Left colon (tissue), 2 donors: ENCODE measurements at regions not wholly inside any gene's neighbourhood (a gene's known extent, or its start where the extent isn't known, plus 50 kb on each side); places are given as distances from the start of the nearest gene placed in this dataset.
A peak's percentile ranks its signal among the peaks of the same experiment; 100 is the strongest.

Experiments used
- ATAC-seq: fragments of 200-7000 bp; cut with Tn5 transposase; one replicate; pipeline ENCODE4 v1.9.1; 2020; ENCODE audit warnings: mild to moderate bottlenecking, moderate library complexity
- DNase-seq, 2 donors: peaks; one replicate each; pipeline ENCODE4 v3.0.0-alpha.2; 2020
- intact Hi-C, 2 donors: fragments of 100-400 bp; cut with DNase I in 1 of 2; cut with micrococcal nuclease in 1 of 2; formaldehyde crosslinking; loops; one replicate each; pipeline versions ENCODE4 v1.11.2 to v1.14.0; 2022; cut with DNase I, micrococcal nuclease
- donor health status: DM: no; HTN: no; CAD: no.
- donor health status: DM: yes; HTN: yes; CAD: no.

DNA sequence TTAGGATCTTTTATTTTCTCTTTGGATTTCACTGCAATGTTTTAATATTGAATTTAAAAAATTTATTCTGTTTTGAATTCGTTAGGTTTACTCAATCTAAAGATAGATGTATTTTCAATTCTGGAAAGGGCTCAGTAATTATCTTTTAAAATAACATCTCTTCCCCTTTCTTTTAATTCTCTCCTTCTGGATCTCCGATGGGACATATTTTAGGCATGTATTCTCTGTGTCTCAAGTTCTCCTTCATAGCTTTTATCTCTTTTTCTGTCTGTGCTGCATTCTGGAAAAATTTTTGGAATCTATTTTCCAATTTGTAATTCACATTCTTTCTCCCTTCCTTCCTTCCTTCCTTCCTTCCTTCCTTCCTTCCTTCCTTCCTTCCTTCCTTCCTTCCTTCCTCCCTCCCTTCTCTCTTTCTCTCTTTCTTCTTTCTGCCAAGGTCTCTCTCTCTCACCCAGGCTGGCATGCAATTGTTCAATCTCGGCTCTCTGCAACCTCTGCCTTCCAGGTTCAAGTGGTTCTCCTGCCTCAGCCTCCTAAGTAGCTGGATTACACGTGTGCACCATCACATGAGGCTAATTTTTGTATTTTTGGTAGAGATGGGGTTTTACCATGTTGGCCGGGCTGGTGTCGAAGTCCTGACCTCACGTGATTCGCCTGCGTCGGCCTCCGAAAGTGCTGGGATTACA is 98.5 kb upstream of the CTTNBP2 start:
- DNase-seq (no peak), ATAC-seq (no peak)
- intact Hi-C loops = no loop called here

DNA sequence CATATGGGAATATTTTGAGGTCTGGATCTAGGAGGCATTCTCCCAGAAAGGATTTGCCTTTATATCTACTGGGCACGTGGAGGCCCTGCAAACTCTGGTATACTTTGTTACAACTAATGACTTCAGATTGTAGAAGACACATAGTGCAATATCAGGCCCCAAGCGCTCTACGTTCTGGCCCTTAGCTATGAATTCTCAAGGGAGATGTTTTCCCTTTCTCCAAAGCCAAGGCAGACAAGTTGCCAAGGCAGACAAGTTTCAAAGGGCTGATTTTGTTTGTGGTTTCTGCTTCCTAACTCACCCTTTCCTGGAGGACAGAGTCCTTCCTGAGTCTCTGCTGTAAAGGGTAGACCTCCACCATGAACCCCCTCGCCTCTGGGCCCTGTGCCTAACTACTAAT is 99.4 kb upstream of the CTTNBP2 start:
- no peak for ATAC-seq
- intact Hi-C loops = no loop called here
- no peak for DNase-seq

DNA sequence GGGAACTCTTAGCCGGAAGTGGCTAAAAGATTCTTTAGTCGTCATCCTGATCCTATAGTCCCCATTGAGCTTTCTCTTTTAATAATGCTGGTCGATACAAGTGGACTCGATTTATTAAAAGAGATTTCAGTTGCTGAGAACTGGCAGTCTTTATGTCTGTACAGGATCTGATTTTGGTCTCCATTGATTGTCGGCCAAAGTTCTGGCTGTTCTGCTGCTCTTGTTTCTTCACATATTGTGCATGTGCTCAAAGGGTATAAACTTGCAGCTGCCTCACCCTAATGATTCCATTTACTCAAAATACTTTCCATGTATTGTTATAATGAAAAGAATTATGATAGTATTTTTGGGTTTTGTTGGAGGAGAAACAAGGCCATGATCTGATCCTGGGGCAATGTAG is 100.7 kb upstream of the CTTNBP2 start:
- no peak for ATAC-seq
- no peak for DNase-seq
- intact Hi-C loops = no loop called here

- intact Hi-C loops = no loop called here
- DNase-seq (no peak), ATAC-seq (no peak)
These were observed 101.7 kb upstream of the CTTNBP2 start for GRCh38 chr7:117974891-117975290.

- DNase-seq (no peak), ATAC-seq (no peak)
- intact Hi-C loops = no loop called here
These were observed 102.2 kb upstream of the CTTNBP2 start for GRCh38 chr7:117975476-117975875.

GRCh38 chr7:117979954-117980497 is 106.8 kb upstream of the CTTNBP2 start:
- intact Hi-C loops = no loop called here
- ATAC-seq = no peak
- no peak for DNase-seq

DNA sequence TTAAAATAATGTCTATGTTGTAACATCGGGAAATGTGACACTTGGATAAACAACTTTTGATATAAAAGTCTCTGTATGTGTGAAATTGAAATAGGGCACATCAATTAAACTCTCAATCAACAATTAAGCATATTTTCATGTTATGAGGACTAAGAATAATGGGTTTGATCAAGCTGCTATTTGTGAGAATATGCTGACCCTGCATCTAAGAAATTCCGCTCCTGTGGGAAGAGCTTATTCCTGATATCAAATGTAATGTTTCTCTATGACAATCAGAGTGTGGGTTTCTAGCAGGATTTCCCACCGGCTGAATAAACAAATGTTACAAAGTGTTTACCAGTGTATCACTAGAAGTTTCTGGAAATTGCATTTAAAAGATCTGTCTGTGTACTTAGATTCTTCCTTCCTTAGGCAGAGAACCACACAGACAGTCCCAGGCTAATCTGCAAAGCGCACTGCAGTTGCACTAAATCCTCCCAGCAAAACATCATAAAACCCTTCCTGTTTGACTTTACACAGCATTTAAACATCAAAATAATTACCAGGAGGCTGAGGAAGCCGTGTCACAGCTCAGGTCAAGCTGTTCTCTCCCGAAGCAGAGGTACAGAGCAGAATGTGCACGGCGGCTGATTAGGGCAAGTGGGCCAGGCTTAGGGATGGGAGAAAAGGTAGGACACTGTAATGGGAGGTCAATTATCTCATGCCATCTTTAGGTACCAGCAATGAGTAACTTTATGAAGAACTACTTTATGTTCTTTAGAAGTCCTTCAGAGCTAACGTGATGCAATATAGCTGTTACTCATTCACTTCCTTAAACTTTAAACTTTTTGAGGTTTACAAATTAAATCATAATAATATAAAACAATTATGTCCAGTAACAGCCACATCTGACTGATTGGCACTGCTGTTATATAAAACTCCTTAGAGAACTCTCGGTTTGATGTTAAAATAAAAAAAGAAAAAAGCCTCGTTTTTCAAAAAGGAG is 109.1 kb upstream of the CTTNBP2 start:
- intact Hi-C loops = no loop called here

DNA sequence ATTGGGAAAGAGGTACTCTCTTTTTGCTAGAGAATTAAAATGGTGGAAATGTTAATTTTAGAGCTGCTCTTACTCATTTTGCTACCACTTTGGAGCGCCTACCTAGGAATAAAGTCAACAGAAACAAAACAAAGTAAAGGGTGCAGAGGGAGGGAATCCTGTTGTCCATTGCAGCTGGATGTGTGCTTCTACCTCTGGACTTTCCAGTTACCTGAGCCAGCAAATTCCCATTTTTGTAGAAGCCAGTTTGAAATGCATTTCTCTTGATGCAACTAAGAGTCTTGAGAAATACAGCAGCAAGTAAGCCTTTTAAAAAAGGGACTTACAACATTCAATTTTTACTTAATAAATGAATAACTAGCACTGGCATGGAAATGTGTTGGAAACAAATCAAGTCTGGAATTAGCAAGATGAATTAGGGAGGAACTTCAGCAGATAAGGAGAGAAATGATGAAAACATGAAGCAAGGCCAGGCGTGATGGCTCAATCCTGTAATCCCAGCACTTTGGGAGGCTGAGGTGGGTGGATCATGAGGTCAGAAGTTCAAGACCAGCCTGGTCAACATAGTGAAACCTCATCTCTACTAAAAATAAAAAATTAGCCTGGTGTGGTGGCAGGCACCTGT is 113.5 kb upstream of the CTTNBP2 start:
- intact Hi-C loops = no loop called here
- no peak for DNase-seq
- ATAC-seq = no peak

More for the DNA sequence above, 109.1 kb upstream of the CTTNBP2 start:
- ATAC-seq = peak; percentile 84
- peak in 1 of 2 donors; percentile 11 for DNase-seq

DNA sequence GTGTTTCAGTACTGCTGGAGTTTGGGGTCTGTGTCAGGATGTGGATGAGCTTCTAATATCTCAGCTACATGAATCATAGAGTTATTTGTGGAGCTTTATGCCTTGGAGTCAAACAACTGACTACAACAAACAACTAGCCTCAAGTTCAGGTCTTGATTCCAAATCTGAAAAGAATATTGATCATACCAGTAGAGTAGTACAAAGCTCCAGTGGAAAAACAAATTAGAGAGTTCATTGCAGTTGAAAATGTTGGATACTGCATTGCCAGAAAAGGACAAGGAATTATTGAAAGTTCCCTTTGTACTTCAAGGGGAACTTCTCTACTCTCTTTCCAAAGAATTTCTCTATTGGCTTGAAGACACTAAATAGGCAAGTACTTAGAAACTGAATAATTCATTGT is 117.6 kb upstream of the CTTNBP2 start:
- ATAC-seq (no peak), DNase-seq (no peak)
- intact Hi-C loops = no loop called here

DNA sequence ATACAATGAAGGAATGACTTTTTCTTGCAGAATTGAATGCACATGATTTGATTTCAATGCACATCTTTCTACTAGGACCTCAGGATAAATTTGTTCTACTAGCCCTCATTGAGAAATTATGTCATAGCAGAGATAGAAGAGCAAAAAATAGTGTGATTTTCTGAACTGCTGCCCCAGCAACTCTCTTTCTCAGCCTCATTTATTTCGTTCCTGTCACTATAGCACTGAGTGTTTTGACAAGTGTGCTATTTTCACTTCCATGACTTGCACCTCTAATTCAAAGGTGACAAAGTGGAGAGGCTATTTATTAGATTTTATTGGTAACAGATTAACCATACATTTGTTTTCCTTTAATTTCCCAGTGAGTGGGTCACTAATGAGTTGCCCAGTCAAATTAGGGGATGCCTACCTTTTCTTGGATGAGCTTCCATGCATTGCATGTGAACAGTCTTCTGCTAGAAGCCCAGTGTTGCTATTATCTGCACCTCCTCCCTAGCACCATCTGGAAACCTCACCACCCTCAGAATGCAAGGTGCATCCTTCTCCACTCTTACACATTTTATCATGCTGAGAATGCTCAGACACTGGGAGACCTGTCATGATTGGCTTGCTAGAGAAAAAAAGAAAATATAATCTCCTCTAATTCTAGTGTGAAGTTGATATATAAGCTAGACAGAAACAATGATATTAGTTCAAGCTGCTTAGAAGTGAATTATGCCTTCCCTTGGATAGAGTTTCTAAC is 119.6 kb upstream of the CTTNBP2 start:
- intact Hi-C loops = no loop called here
- ATAC-seq (no peak), DNase-seq (no peak)

GRCh38 chr7:117993377-117994003 is 120.2 kb upstream of the CTTNBP2 start:
- DNase-seq (peak in 1 of 2 donors; percentile 14), ATAC-seq (peak; percentile 58)
- intact Hi-C loops = no loop called here

DNA sequence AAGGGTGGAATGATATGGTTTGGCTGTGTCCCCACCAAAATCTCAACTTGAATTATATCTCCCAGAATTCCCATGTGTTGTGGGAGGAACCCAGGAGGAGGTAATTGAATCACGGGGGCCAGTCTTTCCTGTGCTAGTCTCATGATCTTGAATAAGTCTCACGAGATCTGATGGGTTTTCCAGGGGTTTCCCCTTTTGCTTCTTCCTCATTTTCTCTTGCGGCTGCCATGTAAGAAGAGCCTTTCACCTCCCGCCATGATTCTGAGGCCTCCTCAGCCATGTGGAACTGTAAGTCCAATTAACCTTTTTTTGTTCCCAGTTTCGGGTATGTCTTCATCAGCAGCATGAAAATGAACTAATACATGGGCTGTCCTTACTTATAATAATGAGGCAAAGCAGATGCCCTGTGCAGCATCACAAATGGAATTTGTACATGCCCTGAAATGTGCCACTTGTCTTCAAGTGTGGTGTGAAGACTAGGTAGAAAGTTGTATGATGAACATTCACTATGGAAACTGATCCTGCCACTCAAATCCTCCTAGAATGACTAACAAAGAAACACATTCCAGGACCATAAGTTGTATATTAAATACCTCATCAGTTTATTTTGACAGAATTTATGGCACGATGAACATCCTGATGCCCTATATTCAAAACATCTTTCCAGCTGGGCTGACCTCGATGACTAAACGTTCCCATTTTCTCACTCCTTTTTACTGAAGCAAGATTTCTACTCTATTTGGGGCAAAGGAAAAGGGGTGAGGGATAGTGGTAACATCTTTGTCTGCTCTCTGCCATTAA is 122.8 kb upstream of the CTTNBP2 start:
- intact Hi-C loops = no loop called here
- DNase-seq = no peak
- no peak for ATAC-seq

GRCh38 chr7:117997862-117998825 is 124.9 kb upstream of the CTTNBP2 start:
- no peak for ATAC-seq
- no peak for DNase-seq
- intact Hi-C loops = no loop called here

DNA sequence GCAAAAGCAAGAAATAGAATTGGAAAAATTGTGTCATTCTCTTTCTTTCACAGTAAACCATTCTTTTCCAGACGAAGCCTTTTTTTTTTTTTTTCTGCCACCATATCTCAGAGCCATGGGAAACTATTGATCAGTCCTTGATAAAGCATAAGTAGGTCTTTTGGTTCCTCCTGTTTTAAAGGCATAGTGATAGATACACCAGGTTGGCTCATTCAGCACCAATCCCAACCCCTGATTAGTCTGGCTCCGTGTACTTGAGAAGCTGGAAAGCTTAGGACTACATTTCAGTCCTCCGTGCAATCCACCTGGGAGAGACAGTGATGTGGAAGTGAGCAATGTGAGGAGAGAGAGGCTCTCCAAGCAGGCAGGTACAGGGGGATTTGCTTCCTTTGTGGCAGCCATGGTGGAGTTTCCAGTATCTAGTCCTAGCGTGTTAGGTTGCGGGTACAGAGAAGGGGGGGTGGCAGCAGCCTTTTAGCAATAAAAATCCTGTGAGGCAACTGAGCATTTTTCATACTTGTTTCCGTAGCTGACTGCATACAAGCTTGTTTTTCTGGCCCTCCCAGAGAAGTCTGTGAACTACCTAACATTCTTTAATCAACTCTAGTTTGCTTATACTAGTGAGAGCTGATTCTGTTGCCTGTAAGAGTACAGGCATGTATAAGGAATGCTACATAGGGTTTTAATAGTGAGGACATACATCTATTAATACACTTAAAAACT is 127.4 kb upstream of the CTTNBP2 start:
- intact Hi-C loops = no loop called here
- no peak for DNase-seq
- no peak for ATAC-seq

- ATAC-seq = no peak
- intact Hi-C loops = no loop called here
These were observed 130.2 kb upstream of the CTTNBP2 start for GRCh38 chr7:118003476-118003875.

GRCh38 chr7:118005026-118005425 is 131.8 kb upstream of the CTTNBP2 start:
- no peak for ATAC-seq
- intact Hi-C loops = no loop called here
- no peak for DNase-seq

More at GRCh38 chr7:118003476-118003875, 130.2 kb upstream of the CTTNBP2 start:
- DNase-seq = no peak
